ENCODE measurements at regions not wholly inside any gene's neighbourhood (a gene's known extent, or its start where the extent isn't known, plus 50 kb on each side); places are given as distances from the start of the nearest gene placed in this dataset.

- TF ChIP-seq, protein P1, sequence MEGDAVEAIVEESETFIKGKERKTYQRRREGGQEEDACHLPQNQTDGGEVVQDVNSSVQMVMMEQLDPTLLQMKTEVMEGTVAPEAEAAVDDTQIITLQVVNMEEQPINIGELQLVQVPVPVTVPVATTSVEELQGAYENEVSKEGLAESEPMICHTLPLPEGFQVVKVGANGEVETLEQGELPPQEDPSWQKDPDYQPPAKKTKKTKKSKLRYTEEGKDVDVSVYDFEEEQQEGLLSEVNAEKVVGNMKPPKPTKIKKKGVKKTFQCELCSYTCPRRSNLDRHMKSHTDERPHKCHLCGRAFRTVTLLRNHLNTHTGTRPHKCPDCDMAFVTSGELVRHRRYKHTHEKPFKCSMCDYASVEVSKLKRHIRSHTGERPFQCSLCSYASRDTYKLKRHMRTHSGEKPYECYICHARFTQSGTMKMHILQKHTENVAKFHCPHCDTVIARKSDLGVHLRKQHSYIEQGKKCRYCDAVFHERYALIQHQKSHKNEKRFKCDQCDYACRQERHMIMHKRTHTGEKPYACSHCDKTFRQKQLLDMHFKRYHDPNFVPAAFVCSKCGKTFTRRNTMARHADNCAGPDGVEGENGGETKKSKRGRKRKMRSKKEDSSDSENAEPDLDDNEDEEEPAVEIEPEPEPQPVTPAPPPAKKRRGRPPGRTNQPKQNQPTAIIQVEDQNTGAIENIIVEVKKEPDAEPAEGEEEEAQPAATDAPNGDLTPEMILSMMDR (conservative IDR thresholded peaks at IDR 0.05 in 1 of 2, IDR thresholded peaks at IDR 0.05 in 1 of 2; ENCODE audit: extremely low read depth in 1 of 2, insufficient read depth in 1 of 2, low read depth in 1 of 2, low read length in 2 of 2) = no peak
- TF ChIP-seq EZH2 (IDR thresholded peaks at IDR 0.05; ENCODE audit: borderline replicate concordance, low read length) = no peak
These were observed 509.7 kb downstream of the SMARCA1 start for GRCh38 chrX:129013574-129013973.
